ENCODE measurements at regions not wholly inside any gene's neighbourhood (a gene's known extent, or its start where the extent isn't known, plus 50 kb on each side); places are given as distances from the start of the nearest gene placed in this dataset.

DNA sequence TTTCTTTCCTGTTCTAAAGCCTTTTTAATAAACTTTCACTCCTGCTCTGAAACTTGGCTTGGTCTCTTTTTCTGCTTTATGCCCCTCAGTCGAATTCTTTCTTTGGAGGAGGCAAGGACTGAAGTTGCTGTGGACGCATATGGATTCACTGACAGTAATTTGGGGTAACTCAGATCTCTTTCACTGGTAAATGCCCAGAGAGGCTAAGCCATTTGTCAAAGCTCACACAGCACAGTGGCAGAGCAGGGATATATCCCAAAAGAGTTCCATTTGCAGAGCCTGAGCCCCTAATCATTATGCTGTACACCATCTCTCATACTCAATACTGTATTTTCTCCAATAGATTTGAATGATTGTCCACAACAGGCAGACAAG lies 72.3 kb upstream of the GALNT15 start:
- whole genome bisulfite sequencing, 2 experiments (ENCODE audit: low coverage in 1 of 2, low lambda C conversion rate in 2 of 2, missing lambda C conversion rate in 2 of 2) = 92% methylated on average over 2 of the region's 2 CpGs
- Histone ChIP-seq H3K27ac (peak overlapping the region; percentile 90), H3K4me2 (ENCODE audit: unreplicated experiment) (no peak overlapping the region), H2AFZ (no peak overlapping the region), H3K9me3 (ENCODE audit: low read depth) (no peaks in the 10 kb centered on the region), H4K20me1 (ENCODE audit: insufficient read depth) (no peaks in the 10 kb centered on the region), H3K27me3 (replicated peaks; ENCODE audit: insufficient read depth) (no peaks in the 10 kb centered on the region), H3K79me2 (ENCODE audit: insufficient read depth) (no peaks in the 10 kb centered on the region), H3K9me2 (ENCODE audit: insufficient read depth) (no peaks in the 10 kb centered on the region), H3F3A (ENCODE audit: insufficient read depth) (peaks cover 40% of the 10 kb centered on the region), H3K9ac (peak overlapping the region; percentile 66), H3K4me1 (ENCODE audit: insufficient read depth) (peaks cover 26% of the 10 kb centered on the region), H3K36me3 (ENCODE audit: low read depth) (no peaks in the 10 kb centered on the region), H3K4me3 (no peak overlapping the region)
- in situ Hi-C loops (cut with MboI) = no loop called here
- no peak for DNase-seq
- no peak for TF ChIP-seq EZH2 (IDR thresholded peaks at IDR 0.05; ENCODE audit: insufficient read depth, poor library complexity, severe bottlenecking)
- TF ChIP-seq EZH2phosphoT487 (IDR thresholded peaks at IDR 0.05; ENCODE audit: insufficient read depth, low read depth) = no peak

DNA sequence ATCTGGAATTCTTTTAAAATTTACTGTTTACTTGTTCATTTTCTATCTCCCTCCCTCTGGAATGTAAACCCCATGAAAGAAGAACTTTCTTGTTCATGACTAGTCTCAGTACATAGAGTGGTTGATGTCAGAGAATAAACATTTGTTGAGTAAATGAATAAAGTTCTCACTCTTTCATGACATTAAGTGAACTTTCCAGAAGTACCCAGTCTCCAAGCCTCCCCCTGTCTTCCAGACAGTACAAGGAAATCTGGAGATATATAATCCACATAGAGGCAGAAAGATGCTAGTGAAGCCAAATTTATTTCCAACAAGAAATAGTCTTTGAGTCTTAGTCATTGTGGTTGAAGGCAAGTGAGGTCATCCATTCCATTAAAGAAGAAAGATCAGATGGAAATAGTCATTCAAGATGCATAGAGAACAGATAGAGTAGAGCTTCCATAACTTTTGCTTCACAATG lies 71.5 kb upstream of the GALNT15 start:
- H3K4me2 ChIP-seq (ENCODE audit: unreplicated experiment) = peak overlapping the region; percentile 64
- peaks cover 40% of the 10 kb centered on the region for H3F3A ChIP-seq (ENCODE audit: insufficient read depth)
- peaks cover 26% of the 10 kb centered on the region for H3K4me1 ChIP-seq (ENCODE audit: insufficient read depth)
- H3K36me3 ChIP-seq (ENCODE audit: low read depth) = no peaks in the 10 kb centered on the region
- TF ChIP-seq EZH2 (IDR thresholded peaks at IDR 0.05; ENCODE audit: insufficient read depth, poor library complexity, severe bottlenecking) = no peak
- no peak for TF ChIP-seq EZH2phosphoT487 (IDR thresholded peaks at IDR 0.05; ENCODE audit: insufficient read depth, low read depth)
- H3K79me2 ChIP-seq (ENCODE audit: insufficient read depth) = no peaks in the 10 kb centered on the region
- peak overlapping the region; percentile 66 for H3K9ac ChIP-seq
- in situ Hi-C loops (cut with MboI) = no loop called here
- DNase-seq = peak; percentile 90
- no peaks in the 10 kb centered on the region for H3K27me3 ChIP-seq (replicated peaks; ENCODE audit: insufficient read depth)
- no peak overlapping the region for H2AFZ ChIP-seq
- H4K20me1 ChIP-seq (ENCODE audit: insufficient read depth) = no peaks in the 10 kb centered on the region
- no peaks in the 10 kb centered on the region for H3K9me3 ChIP-seq (ENCODE audit: low read depth)
- H3K4me3 ChIP-seq = peak overlapping the region; percentile 22; the same call in 1 of the 2 replicates
- H3K27ac ChIP-seq = peak overlapping the region; percentile 90
- 0 out of 2 replicates have a peak, but pooled peaks cover 5% of the 10 kb centered on the region for H3K9me2 ChIP-seq (ENCODE audit: insufficient read depth)

DNA sequence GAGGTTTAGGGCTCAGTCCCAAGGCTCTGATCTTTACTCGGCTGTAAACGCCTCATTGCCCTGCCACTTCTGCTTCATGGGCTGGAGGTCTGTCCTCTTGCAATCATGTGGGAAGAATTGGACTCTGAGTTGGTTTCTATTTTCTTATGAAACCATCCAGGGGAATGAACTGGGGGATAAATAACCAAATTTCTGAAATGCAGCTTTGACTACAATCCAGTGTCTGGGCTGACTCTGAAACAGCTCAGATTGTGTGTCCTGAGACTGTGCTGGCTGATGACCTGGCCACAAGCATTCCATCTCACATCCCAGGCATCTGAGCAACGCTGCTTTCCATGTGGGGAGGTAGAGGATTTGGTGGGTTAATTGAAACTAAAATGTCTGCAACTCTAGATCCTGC lies 71.0 kb upstream of the GALNT15 start:
- H3K36me3 ChIP-seq (ENCODE audit: low read depth) = no peaks in the 10 kb centered on the region
- 0 out of 2 replicates have a peak, but pooled peaks cover 8% of the 10 kb centered on the region for H3K9me2 ChIP-seq (ENCODE audit: insufficient read depth)
- H3K9me3 ChIP-seq (ENCODE audit: low read depth) = no peaks in the 10 kb centered on the region
- peak overlapping the region; percentile 64 for H3K4me2 ChIP-seq (ENCODE audit: unreplicated experiment)
- WGBS, 2 experiments (ENCODE audit: low coverage in 1 of 2, low lambda C conversion rate in 2 of 2, missing lambda C conversion rate in 2 of 2) = 1 to 4% methylated on average over 3 of the region's 3 CpGs
- H3F3A ChIP-seq (ENCODE audit: insufficient read depth) = peaks cover 40% of the 10 kb centered on the region
- TF ChIP-seq EZH2phosphoT487 (IDR thresholded peaks at IDR 0.05; ENCODE audit: insufficient read depth, low read depth) (no peak), EZH2 (IDR thresholded peaks at IDR 0.05; ENCODE audit: insufficient read depth, poor library complexity, severe bottlenecking) (no peak)
- H3K79me2 ChIP-seq (ENCODE audit: insufficient read depth) = no peaks in the 10 kb centered on the region
- no peak overlapping the region; the same call in 1 of the 2 replicates for H2AFZ ChIP-seq
- in situ Hi-C loops (cut with MboI) = no loop called here
- peak; percentile 90 for DNase-seq
- H3K27ac ChIP-seq = peak overlapping the region; percentile 90
- H3K4me3 ChIP-seq = peak overlapping the region; percentile 22; the same call in 1 of the 2 replicates
- no peaks in the 10 kb centered on the region for H3K27me3 ChIP-seq (replicated peaks; ENCODE audit: insufficient read depth)
- peak overlapping the region; percentile 66 for H3K9ac ChIP-seq
- H3K4me1 ChIP-seq (ENCODE audit: insufficient read depth) = peaks cover 26% of the 10 kb centered on the region
- no peaks in the 10 kb centered on the region for H4K20me1 ChIP-seq (ENCODE audit: insufficient read depth)

DNA sequence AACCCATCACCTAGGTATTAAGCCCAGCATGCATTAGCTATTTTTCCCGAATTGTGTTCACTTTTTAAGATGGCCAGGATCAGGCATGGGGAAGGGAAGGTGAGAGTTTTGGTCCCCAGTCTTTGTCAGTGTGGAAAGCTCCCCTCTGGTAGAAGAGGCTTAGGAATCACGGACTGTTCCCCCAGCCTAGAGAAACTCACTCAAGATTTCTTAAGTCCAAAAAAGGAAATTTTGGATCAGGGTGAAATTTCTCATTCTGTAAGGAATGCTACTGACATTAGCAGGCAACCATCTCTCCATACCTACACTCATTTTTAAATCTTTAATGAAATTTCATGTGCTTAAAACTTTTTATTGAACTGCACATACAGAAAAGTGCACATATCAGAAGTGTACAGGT lies 70.3 kb upstream of the GALNT15 start:
- peaks cover 26% of the 10 kb centered on the region for H3K4me1 ChIP-seq (ENCODE audit: insufficient read depth)
- H3K4me3 ChIP-seq = no peak overlapping the region
- H3K9ac ChIP-seq = peak overlapping the region; percentile 66
- in situ Hi-C loops (cut with MboI) = no loop called here
- H4K20me1 ChIP-seq (ENCODE audit: insufficient read depth) = no peaks in the 10 kb centered on the region
- 0 out of 2 replicates have a peak, but pooled peaks cover 8% of the 10 kb centered on the region for H3K9me2 ChIP-seq (ENCODE audit: insufficient read depth)
- H3K4me2 ChIP-seq (ENCODE audit: unreplicated experiment) = peak overlapping the region; percentile 64
- H3K79me2 ChIP-seq (ENCODE audit: insufficient read depth) = no peaks in the 10 kb centered on the region
- H3K36me3 ChIP-seq (ENCODE audit: low read depth) = no peaks in the 10 kb centered on the region
- no peaks in the 10 kb centered on the region for H3K9me3 ChIP-seq (ENCODE audit: low read depth)
- no peak for DNase-seq
- peak overlapping the region; percentile 90 for H3K27ac ChIP-seq
- no peaks in the 10 kb centered on the region for H3K27me3 ChIP-seq (replicated peaks; ENCODE audit: insufficient read depth)
- WGBS, 2 experiments (ENCODE audit: low coverage in 1 of 2, low lambda C conversion rate in 2 of 2, missing lambda C conversion rate in 2 of 2) = 86 to 88% methylated on average over 2 of the region's 2 CpGs
- H2AFZ ChIP-seq = no peak overlapping the region; the same call in 1 of the 2 replicates
- TF ChIP-seq EZH2 (IDR thresholded peaks at IDR 0.05; ENCODE audit: insufficient read depth, poor library complexity, severe bottlenecking) = no peak
- no peak for TF ChIP-seq EZH2phosphoT487 (IDR thresholded peaks at IDR 0.05; ENCODE audit: insufficient read depth, low read depth)
- peaks cover 40% of the 10 kb centered on the region for H3F3A ChIP-seq (ENCODE audit: insufficient read depth)

DNA sequence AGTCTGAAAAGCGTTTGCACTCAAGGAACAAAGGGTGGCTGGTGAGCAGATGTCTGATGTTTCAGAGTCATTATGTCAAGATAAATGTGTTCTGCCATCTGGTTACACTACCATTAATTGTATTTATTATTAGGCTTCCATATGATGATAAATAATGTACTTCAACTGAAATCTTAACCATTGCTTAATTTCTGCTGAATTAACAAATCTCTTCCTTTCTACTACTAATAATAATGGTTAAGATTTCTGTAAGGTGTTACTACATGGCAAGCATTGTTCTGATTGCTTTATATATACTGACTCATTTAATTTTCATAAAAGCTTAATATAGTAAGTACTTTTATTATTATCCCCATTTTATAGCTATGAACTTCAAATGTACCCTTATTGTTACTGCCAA lies 68.4 kb upstream of the GALNT15 start:
- no peaks in the 10 kb centered on the region for H3K9me3 ChIP-seq (ENCODE audit: low read depth)
- TF ChIP-seq EZH2 (IDR thresholded peaks at IDR 0.05; ENCODE audit: insufficient read depth, poor library complexity, severe bottlenecking) = no peak
- no peak for TF ChIP-seq EZH2phosphoT487 (IDR thresholded peaks at IDR 0.05; ENCODE audit: insufficient read depth, low read depth)
- no peaks in the 10 kb centered on the region for H3K27me3 ChIP-seq (replicated peaks; ENCODE audit: insufficient read depth)
- peaks cover 40% of the 10 kb centered on the region for H3F3A ChIP-seq (ENCODE audit: insufficient read depth)
- no peak overlapping the region for H3K4me2 ChIP-seq (ENCODE audit: unreplicated experiment)
- H3K79me2 ChIP-seq (ENCODE audit: insufficient read depth) = no peaks in the 10 kb centered on the region
- no peaks in the 10 kb centered on the region for H4K20me1 ChIP-seq (ENCODE audit: insufficient read depth)
- 52 to 64% methylated on average over 1 of the region's 1 CpG for WGBS, 2 experiments (ENCODE audit: low coverage in 1 of 2, low lambda C conversion rate in 2 of 2, missing lambda C conversion rate in 2 of 2)
- no peak overlapping the region for H2AFZ ChIP-seq
- H3K4me3 ChIP-seq = no peak overlapping the region
- in situ Hi-C loops (cut with MboI) = no loop called here
- no peak overlapping the region for H3K27ac ChIP-seq
- peaks cover 26% of the 10 kb centered on the region for H3K4me1 ChIP-seq (ENCODE audit: insufficient read depth)
- H3K9me2 ChIP-seq (ENCODE audit: insufficient read depth) = 0 out of 2 replicates have a peak, but pooled peaks cover 8% of the 10 kb centered on the region
- no peak overlapping the region for H3K9ac ChIP-seq
- no peak for DNase-seq
- no peaks in the 10 kb centered on the region for H3K36me3 ChIP-seq (ENCODE audit: low read depth)

Data from GM23248 (cell line).